WTC11 (cell line): ENCODE measurements at regions not wholly inside any gene's neighbourhood (a gene's known extent, or its start where the extent isn't known, plus 50 kb on each side); places are given as distances from the start of the nearest gene placed in this dataset.

Experiments
- ATAC-seq: fragments of 200-7000 bp; cut with Tn5 transposase; 2 replicates; pipeline ENCODE4 v1.10.0; 2021; ENCODE audit warnings: mild to moderate bottlenecking, moderate library complexity
- CTCF ChIA-PET: fragments of 300-600 bp; sonication (Branson Sonifier 250); formaldehyde crosslinking; loops from one replicate; lab custom pipeline; 2021; ENCODE audit warnings: antibody characterized with exemption; lab: Charles Lee
- POLR2A ChIA-PET: fragments of 350-600 bp; sonication (Branson Sonifier 250); formaldehyde crosslinking; loops from one replicate; lab custom pipeline; 2021; ENCODE audit warnings: antibody characterized with exemption; lab: Charles Lee
- DNase-seq: peaks from one replicate; pipeline ENCODE4 v3.0.0; 2021; ENCODE audit warnings: low spot score
- H3K27ac Mint-ChIP-seq: 2 replicates; pipeline ENCODE4 v1.8.0; 2021; ENCODE audit warnings: mixed read lengths
- H3K27me3 Mint-ChIP-seq: 2 replicates; pipeline ENCODE4 v1.8.0; 2021; ENCODE audit warnings: low read depth, mild to moderate bottlenecking, moderate library complexity, mixed read lengths
- H3K36me3 Mint-ChIP-seq: 2 replicates; pipeline ENCODE4 v1.8.0; 2021; ENCODE audit warnings: mixed read lengths
- H3K4me1 Mint-ChIP-seq: 2 replicates; pipeline ENCODE4 v1.8.0; 2022; ENCODE audit warnings: mixed read lengths
- H3K4me3 Mint-ChIP-seq: 2 replicates; pipeline ENCODE4 v1.8.0; 2021; ENCODE audit warnings: mild to moderate bottlenecking, moderate library complexity, mixed read lengths
- H3K9me3 Mint-ChIP-seq: 2 replicates; pipeline ENCODE4 v1.8.0; 2021; ENCODE audit warnings: mixed read lengths
- ATF1 ChIP-seq: sonication (generic); formaldehyde crosslinking; IDR thresholded peaks from 2 replicates; pipeline ENCODE4 v1.8.1; 2023; ENCODE audit warnings: mild to moderate bottlenecking, moderate library complexity, missing genetic modification reagents
- CDX4 ChIP-seq: fragments of 250-450 bp; sonication (Bioruptor Pico); IDR thresholded peaks from 2 replicates; pipeline ENCODE4 v1.9.0; 2021; ENCODE audit warnings: moderate library complexity, mild to moderate bottlenecking, inconsistent platforms, borderline replicate concordance
- FOXP4 ChIP-seq: sonication (generic); formaldehyde crosslinking; IDR thresholded peaks from 2 replicates; pipeline ENCODE4 v1.8.0; 2022; ENCODE audit warnings: mild to moderate bottlenecking, missing genetic modification reagents
- IRF1 ChIP-seq: sonication (generic); formaldehyde crosslinking; IDR thresholded peaks from 2 replicates; pipeline ENCODE4 v1.8.0; 2023; ENCODE audit warnings: missing genetic modification reagents
- KAT7 ChIP-seq: sonication (generic); formaldehyde crosslinking; IDR thresholded peaks from 2 replicates; pipeline ENCODE4 v1.8.1; 2023; ENCODE audit warnings: missing genetic modification reagents, mild to moderate bottlenecking, borderline replicate concordance
- NFATC4 ChIP-seq: fragments of 250-450 bp; sonication (Bioruptor Pico); IDR thresholded peaks from 2 replicates; pipeline ENCODE4 v1.9.0; 2021; ENCODE audit warnings: mild to moderate bottlenecking
- NFYB ChIP-seq: sonication (generic); formaldehyde crosslinking; conservative IDR thresholded peaks from 2 replicates; pipeline ENCODE4 v1.8.0; 2022; ENCODE audit warnings: low read depth, missing genetic modification reagents
- OVOL2 ChIP-seq: fragments of 250-450 bp; sonication (Bioruptor Pico); IDR thresholded peaks from 2 replicates; pipeline ENCODE4 v1.9.0; 2021; ENCODE audit warnings: mild to moderate bottlenecking, borderline replicate concordance
- PREB ChIP-seq: sonication (generic); formaldehyde crosslinking; IDR thresholded peaks from 2 replicates; pipeline ENCODE4 v1.8.1; 2022; ENCODE audit warnings: mild to moderate bottlenecking, missing genetic modification reagents, moderate library complexity, borderline replicate concordance
- RORB ChIP-seq: fragments of 250-450 bp; sonication (Bioruptor Pico); IDR thresholded peaks from 2 replicates; pipeline ENCODE4 v1.9.0; 2021; ENCODE audit warnings: mild to moderate bottlenecking
- SMAD4 ChIP-seq: sonication (generic); formaldehyde crosslinking; IDR thresholded peaks from 2 replicates; pipeline ENCODE4 v1.8.0; 2022; ENCODE audit warnings: mild to moderate bottlenecking, missing genetic modification reagents
- SP1 ChIP-seq: sonication (generic); formaldehyde crosslinking; conservative IDR thresholded peaks from 2 replicates; pipeline ENCODE4 v1.8.1; 2022; ENCODE audit warnings: missing genetic modification reagents
- STAT6 ChIP-seq: sonication (generic); formaldehyde crosslinking; conservative IDR thresholded peaks from 2 replicates; pipeline ENCODE4 v1.8.1; 2023; ENCODE audit warnings: mild to moderate bottlenecking, low read depth, missing genetic modification reagents, moderate library complexity
- TEAD1 ChIP-seq: sonication (generic); formaldehyde crosslinking; IDR thresholded peaks from 2 replicates; pipeline ENCODE4 v1.8.0; 2022; ENCODE audit warnings: mild to moderate bottlenecking, missing genetic modification reagents
- USF2 ChIP-seq: sonication (generic); formaldehyde crosslinking; IDR thresholded peaks from 2 replicates; pipeline ENCODE4 v1.8.1; 2023; ENCODE audit warnings: mild to moderate bottlenecking, missing genetic modification reagents, moderate library complexity
- ZBTB21 ChIP-seq: sonication (generic); formaldehyde crosslinking; IDR thresholded peaks from 2 replicates; pipeline ENCODE4 v1.8.1; 2023; ENCODE audit warnings: mild to moderate bottlenecking, missing genetic modification reagents, borderline replicate concordance
- ZNF121 ChIP-seq: sonication (generic); formaldehyde crosslinking; IDR thresholded peaks from 2 replicates; pipeline ENCODE4 v1.8.0; 2023; ENCODE audit warnings: missing genetic modification reagents
- ZNF138 ChIP-seq: sonication (generic); formaldehyde crosslinking; conservative IDR thresholded peaks from 2 replicates; pipeline ENCODE4 v1.8.1; 2022; ENCODE audit warnings: mild to moderate bottlenecking, moderate library complexity, missing genetic modification reagents
- ZNF396 ChIP-seq: fragments of 250-450 bp; sonication (Bioruptor Pico); IDR thresholded peaks from 2 replicates; pipeline ENCODE4 v1.8.0; 2021; ENCODE audit warnings: mild to moderate bottlenecking, moderate library complexity, borderline replicate concordance

GRCh38 chr2:134004467-134004866 lies 249.4 kb upstream of the MGAT5 start:
- no peak for DNase-seq
- no peak for ATAC-seq
- Mint-ChIP-seq H3K36me3 (no peaks in the 10 kb centered on the region), H3K4me1 (peaks cover 8% of the 10 kb centered on the region; the same call in 1 of the 2 replicates), H3K27ac (no peak overlapping the region), H3K9me3 (no peaks in the 10 kb centered on the region)
- POLR2A ChIA-PET, result no interaction called here
- TF ChIP-seq IRF1 (no peak), RORB (CRISPR knock-in tag) (no peak), CDX4 (CRISPR knock-in tag) (no peak), ZBTB21 (no peak), NFYB (CRISPR knock-in tag) (no peak), KAT7 (CRISPR knock-in tag) (no peak), FOXP4 (CRISPR knock-in tag) (no peak), ZNF121 (CRISPR knock-in tag) (no peak), USF2 (CRISPR knock-in tag) (no peak), ZNF396 (no peak), STAT6 (CRISPR knock-in tag) (no peak)
- TF ChIP-seq, all 79 proteins: peak for 0
- CTCF ChIA-PET, result no interaction called here
- H3K4me3 Mint-ChIP-seq, result no peak overlapping the region
- no peaks in the 10 kb centered on the region for H3K27me3 Mint-ChIP-seq

GRCh38 chr2:134008837-134009236 lies 245.0 kb upstream of the MGAT5 start:
- TF ChIP-seq OVOL2 (CRISPR knock-in tag) (no peak), ATF1 (no peak), SMAD4 (CRISPR knock-in tag) (no peak), TEAD1 (CRISPR knock-in tag) (no peak), PREB (CRISPR knock-in tag) (no peak), SP1 (no peak), USF2 (CRISPR knock-in tag) (no peak), ZNF138 (CRISPR knock-in tag) (no peak), NFATC4 (CRISPR knock-in tag) (no peak)
- POLR2A ChIA-PET, result no interaction called here
- Mint-ChIP-seq H3K27me3 (no peaks in the 10 kb centered on the region), H3K4me1 (peaks cover 8% of the 10 kb centered on the region; the same call in 1 of the 2 replicates), H3K9me3 (no peaks in the 10 kb centered on the region), H3K27ac (no peak overlapping the region), H3K36me3 (no peaks in the 10 kb centered on the region), H3K4me3 (no peak overlapping the region)
- ATAC-seq (no peak), DNase-seq (no peak)
- CTCF ChIA-PET, result interaction anchor here (1.0 kb wide), 1 partner anchor 122 kb away, joined by 3 read pairs; no protein-coding TSS in a partner anchor
